ENCODE measurements at regions not wholly inside any gene's neighbourhood (a gene's known extent, or its start where the extent isn't known, plus 50 kb on each side); places are given as distances from the start of the nearest gene placed in this dataset.

GRCh38 chr11:91978747-91979146 lies 245.9 kb upstream of the FAT3 start:
- H3K27me3 Mint-ChIP-seq (ENCODE audit: low read depth) = no peaks in the 10 kb centered on the region
- DNase-seq = no peak
- H3K4me3 Mint-ChIP-seq = no peak overlapping the region
- H3K4me1 Mint-ChIP-seq (ENCODE audit: low read depth) = no peaks in the 10 kb centered on the region
- no peaks in the 10 kb centered on the region for H3K9me3 Mint-ChIP-seq
- ATAC-seq = no peak
- H3K36me3 Mint-ChIP-seq (ENCODE audit: insufficient read depth) = no peaks in the 10 kb centered on the region

- Mint-ChIP-seq H3K27me3 (ENCODE audit: low read depth) (no peaks in the 10 kb centered on the region), H3K36me3 (ENCODE audit: insufficient read depth) (no peaks in the 10 kb centered on the region), H3K9me3 (peaks cover 3% of the 10 kb centered on the region), H3K4me3 (no peak overlapping the region), H3K4me1 (ENCODE audit: low read depth) (no peaks in the 10 kb centered on the region)
- no peak for ATAC-seq
- no peak for DNase-seq
Measured at GRCh38 chr11:91972665-91973266, 251.9 kb upstream of the FAT3 start.

GRCh38 chr11:91970624-91971023 lies 254.0 kb upstream of the FAT3 start:
- no peak for DNase-seq
- no peak for ATAC-seq
- peaks cover 3% of the 10 kb centered on the region for H3K9me3 Mint-ChIP-seq
- H3K4me3 Mint-ChIP-seq = no peak overlapping the region
- H3K4me1 Mint-ChIP-seq (ENCODE audit: low read depth) = no peaks in the 10 kb centered on the region
- H3K27me3 Mint-ChIP-seq (ENCODE audit: low read depth) = no peaks in the 10 kb centered on the region
- H3K36me3 Mint-ChIP-seq (ENCODE audit: insufficient read depth) = no peaks in the 10 kb centered on the region

GRCh38 chr11:91969486-91969885 lies 255.1 kb upstream of the FAT3 start:
- H3K9me3 Mint-ChIP-seq = peaks cover 3% of the 10 kb centered on the region
- H3K27me3 Mint-ChIP-seq (ENCODE audit: low read depth) = no peaks in the 10 kb centered on the region
- ATAC-seq = no peak
- H3K4me1 Mint-ChIP-seq (ENCODE audit: low read depth) = no peaks in the 10 kb centered on the region
- H3K4me3 Mint-ChIP-seq = no peak overlapping the region
- DNase-seq = no peak
- no peaks in the 10 kb centered on the region for H3K36me3 Mint-ChIP-seq (ENCODE audit: insufficient read depth)

GRCh38 chr11:91967691-91968045 lies 256.9 kb upstream of the FAT3 start:
- Mint-ChIP-seq H3K4me3 (no peak overlapping the region), H3K4me1 (ENCODE audit: low read depth) (no peaks in the 10 kb centered on the region), H3K36me3 (ENCODE audit: insufficient read depth) (no peaks in the 10 kb centered on the region), H3K27me3 (ENCODE audit: low read depth) (no peaks in the 10 kb centered on the region), H3K9me3 (peaks cover 5% of the 10 kb centered on the region)
- ATAC-seq (no peak), DNase-seq (no peak)

GRCh38 chr11:91967026-91967690 lies 257.5 kb upstream of the FAT3 start:
- Mint-ChIP-seq H3K27me3 (ENCODE audit: low read depth) (no peaks in the 10 kb centered on the region), H3K4me1 (ENCODE audit: low read depth) (no peaks in the 10 kb centered on the region), H3K4me3 (no peak overlapping the region), H3K36me3 (ENCODE audit: insufficient read depth) (no peaks in the 10 kb centered on the region), H3K9me3 (peaks cover 7% of the 10 kb centered on the region)
- no peak for ATAC-seq
- DNase-seq = no peak

GRCh38 chr11:91966368-91966767 lies 258.2 kb upstream of the FAT3 start:
- Mint-ChIP-seq H3K36me3 (ENCODE audit: insufficient read depth) (no peaks in the 10 kb centered on the region), H3K27me3 (ENCODE audit: low read depth) (no peaks in the 10 kb centered on the region), H3K4me1 (ENCODE audit: low read depth) (no peaks in the 10 kb centered on the region), H3K9me3 (peaks cover 9% of the 10 kb centered on the region), H3K4me3 (no peak overlapping the region)
- DNase-seq = no peak
- no peak for ATAC-seq

- ATAC-seq = no peak
- no peak overlapping the region for H3K4me3 Mint-ChIP-seq
- peaks cover 32% of the 10 kb centered on the region for H3K9me3 Mint-ChIP-seq
- no peaks in the 10 kb centered on the region for H3K27me3 Mint-ChIP-seq (ENCODE audit: low read depth)
- no peaks in the 10 kb centered on the region for H3K4me1 Mint-ChIP-seq (ENCODE audit: low read depth)
- H3K36me3 Mint-ChIP-seq (ENCODE audit: insufficient read depth) = no peaks in the 10 kb centered on the region
- DNase-seq = no peak
Measured at GRCh38 chr11:91960770-91961169, 263.8 kb upstream of the FAT3 start.

GRCh38 chr11:91959411-91959810 lies 265.2 kb upstream of the FAT3 start:
- Mint-ChIP-seq H3K36me3 (ENCODE audit: insufficient read depth) (no peaks in the 10 kb centered on the region), H3K27me3 (ENCODE audit: low read depth) (no peaks in the 10 kb centered on the region), H3K4me1 (ENCODE audit: low read depth) (no peaks in the 10 kb centered on the region), H3K9me3 (peaks cover 32% of the 10 kb centered on the region), H3K4me3 (no peak overlapping the region)
- ATAC-seq (no peak), DNase-seq (no peak)

- no peaks in the 10 kb centered on the region for H3K4me1 Mint-ChIP-seq (ENCODE audit: low read depth)
- ATAC-seq = no peak
- DNase-seq = no peak
- H3K27me3 Mint-ChIP-seq (ENCODE audit: low read depth) = no peaks in the 10 kb centered on the region
- peaks cover 31% of the 10 kb centered on the region for H3K9me3 Mint-ChIP-seq
- H3K36me3 Mint-ChIP-seq (ENCODE audit: insufficient read depth) = no peaks in the 10 kb centered on the region
- no peak overlapping the region for H3K4me3 Mint-ChIP-seq
Measured at GRCh38 chr11:91956711-91957110, 267.9 kb upstream of the FAT3 start.

GRCh38 chr11:91955206-91955605 lies 269.4 kb upstream of the FAT3 start:
- Mint-ChIP-seq H3K9me3 (peaks cover 18% of the 10 kb centered on the region), H3K4me1 (ENCODE audit: low read depth) (no peaks in the 10 kb centered on the region), H3K27me3 (ENCODE audit: low read depth) (no peaks in the 10 kb centered on the region), H3K36me3 (ENCODE audit: insufficient read depth) (no peaks in the 10 kb centered on the region), H3K4me3 (no peak overlapping the region)
- DNase-seq (no peak), ATAC-seq (no peak)

GRCh38 chr11:91952056-91952455 lies 272.6 kb upstream of the FAT3 start:
- DNase-seq (no peak), ATAC-seq (no peak)
- H3K9me3 Mint-ChIP-seq = peaks cover 11% of the 10 kb centered on the region
- no peaks in the 10 kb centered on the region for H3K27me3 Mint-ChIP-seq (ENCODE audit: low read depth)
- no peaks in the 10 kb centered on the region for H3K36me3 Mint-ChIP-seq (ENCODE audit: insufficient read depth)
- no peaks in the 10 kb centered on the region for H3K4me1 Mint-ChIP-seq (ENCODE audit: low read depth)
- no peak overlapping the region for H3K4me3 Mint-ChIP-seq

GRCh38 chr11:91947215-91947820 lies 277.3 kb upstream of the FAT3 start:
- no peaks in the 10 kb centered on the region for H3K4me1 Mint-ChIP-seq (ENCODE audit: low read depth)
- no peak for DNase-seq

GRCh38 chr11:91946397-91946951 lies 278.1 kb upstream of the FAT3 start:
- Mint-ChIP-seq H3K4me1 (ENCODE audit: low read depth) (no peaks in the 10 kb centered on the region), H3K27me3 (ENCODE audit: low read depth) (no peaks in the 10 kb centered on the region), H3K9me3 (peaks cover 10% of the 10 kb centered on the region), H3K4me3 (no peak overlapping the region), H3K36me3 (ENCODE audit: insufficient read depth) (no peaks in the 10 kb centered on the region)
- ATAC-seq = no peak
- DNase-seq = no peak

More at GRCh38 chr11:91947215-91947820, 277.3 kb upstream of the FAT3 start:
- ATAC-seq = no peak
- Mint-ChIP-seq H3K9me3 (peaks cover 10% of the 10 kb centered on the region), H3K4me3 (no peak overlapping the region), H3K36me3 (ENCODE audit: insufficient read depth) (no peaks in the 10 kb centered on the region), H3K27me3 (ENCODE audit: low read depth) (no peaks in the 10 kb centered on the region)

- Mint-ChIP-seq H3K9me3 (no peaks in the 10 kb centered on the region), H3K4me1 (ENCODE audit: low read depth) (no peaks in the 10 kb centered on the region), H3K36me3 (ENCODE audit: insufficient read depth) (no peaks in the 10 kb centered on the region), H3K4me3 (no peak overlapping the region), H3K27me3 (ENCODE audit: low read depth) (no peaks in the 10 kb centered on the region)
- ATAC-seq = no peak
- no peak for DNase-seq
Measured at GRCh38 chr11:91935120-91935519, 289.5 kb upstream of the FAT3 start.

All from activated T-cell treated with anti-CD3 and anti-CD28 coated beads, Interleukin-2, amount 50 U/mL, for 4 hours (primary cell).